ENCODE measurements at regions not wholly inside any gene's neighbourhood (a gene's known extent, or its start where the extent isn't known, plus 50 kb on each side); places are given as distances from the start of the nearest gene placed in this dataset.

- TF ChIP-seq CTCF (IDR thresholded peaks at IDR 0.05) (no peak), POLR2A (IDR thresholded peaks at IDR 0.05) (no peak)
These were observed 115.6 kb upstream of the SDK2 start for GRCh38 chr17:73759734-73760438.

Data from right lobe of liver (tissue), 4 donors.